ENCODE measurements at regions not wholly inside any gene's neighbourhood (a gene's known extent, or its start where the extent isn't known, plus 50 kb on each side); places are given as distances from the start of the nearest gene placed in this dataset.
"Not testable (repeated sequence)": the region's sequence is repeated elsewhere in the genome, so short reads cannot be mapped to it uniquely, and the experiment has no call there.

- DNase-seq (ENCODE audit: low read depth in 2 of 3, low spot score in 2 of 3): no peak
Observed at GRCh38 chr2:224114428-224114827, 75.3 kb upstream of the SERPINE2 start.

DNA sequence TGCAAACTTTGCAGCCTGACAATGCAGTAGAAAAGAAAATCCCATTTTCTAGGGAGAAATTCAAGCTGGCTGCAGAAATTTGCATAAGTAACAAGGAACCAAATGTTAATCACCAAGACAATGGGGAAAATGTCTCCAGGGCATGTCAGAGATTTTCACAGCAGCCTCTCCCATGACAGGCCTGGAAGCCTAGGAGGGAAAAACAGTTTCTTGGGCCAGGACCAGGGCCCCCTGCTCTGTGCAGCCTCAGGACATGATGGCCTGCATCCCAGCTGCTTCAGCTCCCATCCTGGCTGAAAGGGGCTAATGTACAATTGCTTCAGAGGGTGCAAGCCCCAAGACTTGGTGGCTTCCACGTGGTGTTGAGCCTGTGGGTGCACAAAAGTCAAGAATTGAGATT lies 74.8 kb upstream of the SERPINE2 start:
- not testable (repeated sequence) for DNase-seq (ENCODE audit: low read depth in 2 of 3, low spot score in 2 of 3)

DNA sequence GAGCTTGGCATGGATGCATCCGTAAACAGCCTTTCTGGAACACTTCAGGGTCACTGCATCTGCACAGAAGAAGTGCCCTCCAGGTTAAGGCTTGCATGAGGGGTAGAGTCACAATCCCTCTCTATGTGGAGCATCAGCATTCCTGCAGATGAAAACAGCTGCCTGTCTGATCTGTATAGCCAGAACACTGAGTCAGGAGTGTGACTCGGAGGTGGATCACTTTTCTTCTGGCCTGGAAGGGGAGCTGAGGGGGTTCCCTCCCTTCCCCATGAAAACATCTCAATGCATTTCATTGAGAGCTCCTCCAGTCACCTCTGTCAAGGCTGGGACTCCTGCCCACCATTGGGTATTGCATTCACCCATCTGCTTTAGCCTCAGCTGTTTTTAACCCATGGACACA lies 72.5 kb upstream of the SERPINE2 start:
- no peak for DNase-seq (ENCODE audit: low read depth in 2 of 3, low spot score in 2 of 3)

DNA sequence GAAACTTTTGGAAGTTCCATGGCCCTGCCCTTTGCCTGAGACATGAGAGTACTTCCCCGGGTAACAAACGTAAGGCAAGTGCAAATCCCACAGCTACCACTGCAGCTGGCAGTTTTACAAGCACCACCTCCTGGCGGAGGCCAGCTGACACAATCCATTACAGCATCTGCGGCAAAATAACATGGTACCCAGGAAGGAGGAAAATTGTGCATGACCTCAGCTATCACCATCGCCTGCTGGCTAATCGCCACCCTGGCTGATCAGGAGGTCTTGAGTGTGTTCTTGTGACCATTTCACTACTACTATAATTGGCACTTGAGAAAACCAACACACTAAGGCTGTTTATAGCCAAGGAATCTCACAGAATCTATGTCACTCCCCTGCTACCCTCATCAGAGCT lies 71.7 kb upstream of the SERPINE2 start:
- DNase-seq (ENCODE audit: low read depth in 2 of 3, low spot score in 2 of 3): no peak

- DNase-seq (ENCODE audit: low read depth in 2 of 3, low spot score in 2 of 3): no peak
Observed at GRCh38 chr2:224109751-224110150, 70.7 kb upstream of the SERPINE2 start.

DNA sequence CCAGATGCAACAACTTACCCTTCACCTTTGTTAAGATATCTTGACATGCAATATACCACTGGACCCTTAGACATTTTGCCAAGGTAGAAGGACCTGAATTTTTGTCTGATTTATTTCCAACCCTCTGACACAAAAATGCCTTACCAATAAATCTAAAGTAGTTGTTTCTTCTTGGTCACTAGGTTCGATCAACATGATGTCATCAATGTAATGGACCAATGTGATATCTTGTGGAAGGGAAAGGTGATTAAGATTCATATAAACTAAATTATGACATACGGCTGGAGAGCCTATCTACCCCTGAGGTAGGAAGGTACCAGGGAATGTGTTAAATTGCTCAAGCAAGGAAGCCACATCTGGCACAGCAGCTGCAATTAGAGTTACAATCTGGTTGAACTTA lies 67.7 kb upstream of the SERPINE2 start:
- DNase-seq (ENCODE audit: low read depth in 2 of 3, low spot score in 2 of 3): no peak

GRCh38 chr2:224104668-224105386 lies 65.7 kb upstream of the SERPINE2 start:
- no peak for DNase-seq (ENCODE audit: low read depth in 2 of 3, low spot score in 2 of 3)

DNA sequence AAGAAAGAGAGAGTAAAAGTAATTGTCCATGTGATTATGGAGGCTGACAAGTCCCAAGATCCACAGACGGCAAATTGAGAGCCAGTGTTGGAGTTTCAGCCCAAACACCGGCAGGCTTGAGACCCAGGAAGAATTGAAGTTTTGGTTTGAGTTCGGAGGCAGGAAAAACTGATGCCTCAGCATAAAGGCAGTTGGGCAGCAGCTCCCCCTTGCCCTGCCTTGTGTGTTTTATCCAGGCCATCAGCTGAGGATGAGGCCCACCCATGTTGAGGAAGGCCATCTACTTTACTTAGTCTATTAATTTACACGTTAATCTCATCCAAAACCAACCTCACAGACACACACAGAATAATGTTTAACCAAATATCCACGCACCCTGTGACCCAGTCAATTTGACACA lies 64.6 kb upstream of the SERPINE2 start:
- no peak for DNase-seq (ENCODE audit: low read depth in 2 of 3, low spot score in 2 of 3)

GRCh38 chr2:224102991-224103390 lies 63.9 kb upstream of the SERPINE2 start:
- no peak for DNase-seq (ENCODE audit: low read depth in 2 of 3, low spot score in 2 of 3)

DNA sequence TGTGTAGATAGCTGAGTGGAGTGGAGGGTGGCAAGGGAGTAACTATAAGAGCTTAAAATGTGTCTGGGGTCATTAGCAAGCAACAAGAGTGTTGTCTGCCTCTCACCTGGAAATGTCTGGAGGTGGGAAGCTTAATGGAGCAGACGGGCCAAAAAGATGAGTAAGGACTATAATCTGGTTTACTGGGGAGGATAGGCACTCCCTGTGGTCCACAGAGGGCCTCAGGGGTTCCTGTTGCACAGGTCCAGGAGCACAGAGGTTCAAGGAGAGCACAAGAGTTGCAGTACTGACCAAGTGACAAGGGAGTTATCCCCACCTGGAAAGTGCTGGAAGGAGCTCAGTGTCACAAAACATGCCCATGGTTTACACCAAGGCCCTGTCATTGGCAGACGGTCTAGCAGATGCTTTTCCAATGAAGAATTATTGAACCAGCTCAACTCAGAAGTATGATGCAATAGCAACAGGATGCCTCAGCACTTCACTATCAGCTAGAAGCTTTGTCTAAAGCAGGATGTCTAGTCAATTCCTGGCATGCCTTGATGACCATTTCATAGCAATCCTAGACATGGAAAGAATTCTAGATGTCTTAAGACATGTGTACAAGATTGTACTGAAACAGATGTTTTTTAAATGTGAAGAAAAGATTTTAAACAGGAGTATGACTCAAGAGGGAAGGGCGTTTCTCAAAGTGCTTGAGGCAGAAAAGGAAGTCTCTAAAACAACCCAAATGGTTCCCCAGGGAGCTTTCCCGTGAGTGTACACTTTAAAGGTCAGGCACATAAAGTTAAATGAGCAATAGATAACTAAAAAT lies 62.9 kb upstream of the SERPINE2 start:
- DNase-seq (ENCODE audit: low read depth in 2 of 3, low spot score in 2 of 3): no peak

DNA sequence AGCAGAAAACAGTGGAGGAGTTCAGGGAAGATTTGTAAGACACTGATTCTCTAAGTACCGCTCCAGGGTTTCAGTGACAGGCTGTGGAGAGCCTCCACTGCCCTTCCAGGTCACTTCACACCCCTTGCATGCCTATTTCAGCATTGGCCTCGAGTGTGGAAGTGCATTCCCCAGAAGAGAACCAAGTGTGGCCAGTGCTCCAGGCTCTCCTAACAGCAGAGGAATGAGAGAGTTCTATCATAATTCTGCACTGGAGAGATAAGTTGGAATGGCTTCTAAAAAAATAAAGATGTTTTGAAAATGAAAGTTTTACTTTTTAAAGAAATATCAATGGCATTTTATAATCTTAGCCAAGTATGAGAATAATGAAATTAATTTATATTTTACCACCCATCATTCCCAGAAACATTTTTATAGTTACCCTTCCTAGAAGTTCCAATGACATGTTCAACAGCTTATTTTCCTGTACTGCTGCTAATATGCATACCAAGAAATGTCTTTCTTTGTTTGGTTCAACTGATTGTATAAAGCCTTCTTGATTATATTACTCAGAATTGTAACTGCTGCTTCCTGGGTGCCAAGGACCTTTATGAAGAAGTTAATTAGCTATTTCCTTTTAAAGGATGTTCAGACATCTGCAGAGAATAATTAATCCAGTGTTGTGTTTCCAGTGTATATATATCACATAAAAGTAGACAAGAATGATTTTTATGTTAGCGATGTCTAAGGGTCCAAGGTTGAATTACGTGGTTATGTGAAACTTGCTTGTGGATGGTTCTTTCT lies 61.0 kb upstream of the SERPINE2 start:
- DNase-seq (ENCODE audit: low read depth in 2 of 3, low spot score in 2 of 3): no peak

- DNase-seq (ENCODE audit: low read depth in 2 of 3, low spot score in 2 of 3): no peak
Observed at GRCh38 chr2:224098481-224099230, 59.6 kb upstream of the SERPINE2 start.

DNA sequence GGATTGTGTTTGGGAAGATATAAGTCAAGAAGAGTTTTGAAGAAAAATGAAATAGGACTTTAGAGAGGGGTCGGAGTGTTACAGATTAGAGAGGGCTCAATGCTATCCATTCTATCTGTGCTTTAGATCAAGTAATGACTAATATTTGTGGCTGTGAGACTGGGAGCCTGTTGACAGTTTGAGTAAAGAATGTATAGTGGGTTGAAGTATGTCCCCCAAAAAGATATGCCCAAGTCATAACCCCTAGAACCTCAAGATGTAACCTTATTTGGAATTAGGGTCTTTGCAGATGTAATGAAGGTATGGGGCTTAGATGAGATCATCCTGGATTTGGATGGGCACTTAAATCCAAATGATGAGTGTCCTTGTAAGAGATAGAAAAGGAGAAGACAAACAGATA lies 55.3 kb upstream of the SERPINE2 start:
- DNase-seq (ENCODE audit: low read depth in 2 of 3, low spot score in 2 of 3): no peak

DNA sequence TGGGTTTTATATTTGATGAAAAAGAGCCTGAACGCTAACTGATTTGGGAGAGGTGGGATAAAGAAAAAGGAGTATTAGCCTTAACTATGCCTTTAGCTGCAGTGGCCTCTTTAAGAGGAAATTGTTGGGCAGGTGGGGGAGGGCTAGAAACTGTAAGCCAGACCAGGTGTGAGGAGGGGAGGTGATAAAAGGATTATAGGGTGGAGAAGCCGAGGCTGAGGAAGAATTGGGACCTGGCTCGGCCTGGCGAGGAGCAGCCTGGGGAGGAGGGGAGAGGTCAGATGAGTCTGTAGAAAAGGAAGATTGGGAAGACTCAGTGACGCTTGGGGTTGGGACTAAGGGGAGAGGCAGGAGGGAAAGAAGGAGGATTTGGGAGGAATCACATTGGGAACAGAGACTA lies 52.6 kb upstream of the SERPINE2 start:
- DNase-seq (ENCODE audit: low read depth in 2 of 3, low spot score in 2 of 3): not testable (repeated sequence)

DNA sequence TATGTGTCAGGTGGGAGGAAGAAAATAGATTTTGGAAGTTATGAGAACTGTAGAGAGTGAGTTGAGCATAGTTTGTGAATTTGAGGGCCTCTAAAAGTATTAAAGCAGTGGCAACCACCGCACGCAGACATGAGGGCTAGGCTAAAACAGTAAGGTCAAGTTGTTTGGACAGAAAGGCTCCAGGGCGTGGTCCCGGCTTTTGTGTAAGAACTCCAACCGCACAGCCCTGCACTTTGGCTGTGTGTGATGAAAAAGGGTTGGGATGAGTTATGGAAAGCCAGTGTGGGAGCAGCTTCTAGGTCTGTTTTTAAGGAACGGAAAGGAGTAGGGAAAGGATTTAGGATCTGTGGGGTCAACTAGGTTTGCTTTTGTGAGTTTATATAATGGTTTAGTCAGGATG lies 50.5 kb upstream of the SERPINE2 start:
- not testable (repeated sequence) for DNase-seq (ENCODE audit: low read depth in 2 of 3, low spot score in 2 of 3)
